Ammon's horn (tissue), 1 donor: ENCODE measurements at regions not wholly inside any gene's neighbourhood (a gene's known extent, or its start where the extent isn't known, plus 50 kb on each side); places are given as distances from the start of the nearest gene placed in this dataset.
A peak's percentile ranks its signal among the peaks of the same experiment; 100 is the strongest.
"Not testable (repeated sequence)": the region's sequence is repeated elsewhere in the genome, so short reads cannot be mapped to it uniquely, and the experiment has no call there.

Experiments
- DNase-seq: peaks from one replicate; pipeline ENCODE4 v3.0.0-alpha.2; 2016; ENCODE audit warnings: low spot score

GRCh38 chrX:39222346-39223113 lies 421.3 kb downstream of the MID1IP1 start:
- no peak for DNase-seq

- DNase-seq: no peak
These were observed 425.0 kb downstream of the MID1IP1 start for GRCh38 chrX:39226251-39226650.

GRCh38 chrX:39227371-39227770 lies 426.1 kb downstream of the MID1IP1 start:
- DNase-seq: no peak

GRCh38 chrX:39238006-39238405 lies 436.7 kb downstream of the MID1IP1 start:
- no peak for DNase-seq

- peak; percentile 11 for DNase-seq
These were observed 440.9 kb downstream of the MID1IP1 start for GRCh38 chrX:39242187-39242586.

GRCh38 chrX:39244147-39244546 lies 442.9 kb downstream of the MID1IP1 start:
- no peak for DNase-seq

- DNase-seq: no peak
These were observed 443.8 kb downstream of the MID1IP1 start for GRCh38 chrX:39245024-39245423.

- peak; percentile 17 for DNase-seq
These were observed 446.3 kb downstream of the MID1IP1 start for GRCh38 chrX:39247536-39247935.

- DNase-seq: no peak
These were observed 447.1 kb downstream of the MID1IP1 start for GRCh38 chrX:39248330-39248729.

GRCh38 chrX:39249999-39250398 lies 448.7 kb downstream of the MID1IP1 start:
- DNase-seq: no peak

GRCh38 chrX:39251995-39252394 lies 450.7 kb downstream of the MID1IP1 start:
- DNase-seq: no peak

- DNase-seq: no peak
These were observed 452.3 kb downstream of the MID1IP1 start for GRCh38 chrX:39253551-39253950.

- DNase-seq: no peak
These were observed 457.1 kb downstream of the MID1IP1 start for GRCh38 chrX:39258331-39258730.

GRCh38 chrX:39260965-39261364 lies 459.7 kb downstream of the MID1IP1 start:
- no peak for DNase-seq

GRCh38 chrX:39261446-39262147 lies 460.3 kb downstream of the MID1IP1 start:
- peak; percentile 31 for DNase-seq

- no peak for DNase-seq
These were observed 461.4 kb downstream of the MID1IP1 start for GRCh38 chrX:39262641-39263040.

- DNase-seq: no peak
These were observed 462.8 kb downstream of the MID1IP1 start for GRCh38 chrX:39264023-39264422.

- no peak for DNase-seq
These were observed 465.9 kb downstream of the MID1IP1 start for GRCh38 chrX:39267176-39267575.

GRCh38 chrX:39268207-39268606 lies 466.9 kb downstream of the MID1IP1 start:
- DNase-seq: no peak

GRCh38 chrX:39275500-39276068 lies 474.3 kb downstream of the MID1IP1 start:
- no peak for DNase-seq

- DNase-seq: not testable (repeated sequence)
These were observed 476.6 kb downstream of the MID1IP1 start for GRCh38 chrX:39277685-39278390.

- no peak for DNase-seq
These were observed 482.0 kb downstream of the MID1IP1 start for GRCh38 chrX:39283239-39283638.

GRCh38 chrX:39288592-39288991 lies 487.3 kb downstream of the MID1IP1 start:
- DNase-seq: no peak
